Osteoblast (primary cell): ENCODE measurements at regions not wholly inside any gene's neighbourhood (a gene's known extent, or its start where the extent isn't known, plus 50 kb on each side); places are given as distances from the start of the nearest gene placed in this dataset.
"Not testable (repeated sequence)": the region's sequence is repeated elsewhere in the genome, so short reads cannot be mapped to it uniquely, and the experiment has no call there.

ENCODE experiments used
- DNase-seq: peaks from one replicate; pipeline ENCODE4 v3.0.0; 2011; ENCODE audit warnings: low spot score, mixed read lengths; ENCODE audit not compliant: insufficient read length; ENCODE audit errors: missing footprints
- H2AFZ ChIP-seq: 2 replicates; pipeline ENCODE4 v1.6.0; 2011; ENCODE audit warnings: mild to moderate bottlenecking, low read length
- H3K27ac ChIP-seq: 2 replicates; pipeline ENCODE4 v1.5.1; 2011; ENCODE audit warnings: mild to moderate bottlenecking, low read depth, low read length, moderate library complexity
- H3K27me3 ChIP-seq: 2 replicates; pipeline ENCODE4 v1.6.0; 2012; ENCODE audit warnings: mild to moderate bottlenecking, control low read depth, inconsistent platforms, low read length, moderate library complexity; ENCODE audit not compliant: insufficient read depth
- H3K36me3 ChIP-seq: 2 replicates; pipeline ENCODE4 v1.5.1; 2011; ENCODE audit warnings: mild to moderate bottlenecking, low read length, control low read depth, moderate library complexity; ENCODE audit not compliant: insufficient read depth
- H3K4me1 ChIP-seq: 2 replicates; pipeline ENCODE4 v1.5.1; 2011; ENCODE audit warnings: mild to moderate bottlenecking, low read length, control low read depth, moderate library complexity; ENCODE audit not compliant: insufficient read depth
- H3K4me2 ChIP-seq: 2 replicates; pipeline ENCODE4 v1.6.0; 2011; ENCODE audit warnings: mild to moderate bottlenecking, low read length; ENCODE audit not compliant: insufficient read depth
- H3K4me3 ChIP-seq: fragments of 200-600 bp; sonication (generic); 3 replicates; pipeline ENCODE4 v1.5.1; 2012; ENCODE audit warnings: mild to moderate bottlenecking, low read length, inconsistent platforms; ENCODE audit not compliant: insufficient read depth
- H3K79me2 ChIP-seq: 2 replicates; pipeline ENCODE4 v1.6.0; 2012; ENCODE audit warnings: mild to moderate bottlenecking, low read length, control low read depth, inconsistent platforms; ENCODE audit not compliant: insufficient read depth
- H3K9me3 ChIP-seq: 2 replicates; pipeline ENCODE4 v1.5.1; 2011; ENCODE audit warnings: low read depth, low read length, control low read depth
- H4K20me1 ChIP-seq: 2 replicates; pipeline ENCODE4 v1.6.0; 2012; ENCODE audit warnings: mild to moderate bottlenecking, low read length, control low read depth; ENCODE audit not compliant: insufficient read depth
- TF ChIP-seq, protein P1 (sequence below): IDR thresholded peaks from 2 replicates; pipeline ENCODE4 v1.5.1; 2011; ENCODE audit warnings: mild to moderate bottlenecking, low read depth, low read length, moderate library complexity; ENCODE audit errors: extremely low read depth

DNA sequence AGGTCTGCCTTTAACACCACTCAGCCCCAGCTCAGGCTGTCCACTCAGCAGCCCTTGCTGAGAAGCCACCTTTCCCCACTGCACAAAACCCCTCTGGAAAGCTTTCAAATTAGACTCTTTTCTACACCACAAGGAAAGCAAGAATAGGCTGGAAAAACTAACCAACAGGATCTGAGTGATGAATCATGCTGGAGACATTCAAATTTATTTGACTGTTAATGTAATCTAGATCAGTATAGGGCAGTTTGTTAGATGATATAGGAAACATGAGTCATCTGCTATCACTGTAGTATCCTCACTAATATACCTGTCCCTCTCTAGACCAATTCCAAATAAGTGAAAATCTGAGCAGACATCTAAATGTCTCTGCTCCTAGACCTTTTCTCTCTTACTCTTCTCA lies 127.8 kb upstream of the PAM start:
- H3K36me3 ChIP-seq, result no peaks in the 10 kb centered on the region
- TF ChIP-seq, protein P1, sequence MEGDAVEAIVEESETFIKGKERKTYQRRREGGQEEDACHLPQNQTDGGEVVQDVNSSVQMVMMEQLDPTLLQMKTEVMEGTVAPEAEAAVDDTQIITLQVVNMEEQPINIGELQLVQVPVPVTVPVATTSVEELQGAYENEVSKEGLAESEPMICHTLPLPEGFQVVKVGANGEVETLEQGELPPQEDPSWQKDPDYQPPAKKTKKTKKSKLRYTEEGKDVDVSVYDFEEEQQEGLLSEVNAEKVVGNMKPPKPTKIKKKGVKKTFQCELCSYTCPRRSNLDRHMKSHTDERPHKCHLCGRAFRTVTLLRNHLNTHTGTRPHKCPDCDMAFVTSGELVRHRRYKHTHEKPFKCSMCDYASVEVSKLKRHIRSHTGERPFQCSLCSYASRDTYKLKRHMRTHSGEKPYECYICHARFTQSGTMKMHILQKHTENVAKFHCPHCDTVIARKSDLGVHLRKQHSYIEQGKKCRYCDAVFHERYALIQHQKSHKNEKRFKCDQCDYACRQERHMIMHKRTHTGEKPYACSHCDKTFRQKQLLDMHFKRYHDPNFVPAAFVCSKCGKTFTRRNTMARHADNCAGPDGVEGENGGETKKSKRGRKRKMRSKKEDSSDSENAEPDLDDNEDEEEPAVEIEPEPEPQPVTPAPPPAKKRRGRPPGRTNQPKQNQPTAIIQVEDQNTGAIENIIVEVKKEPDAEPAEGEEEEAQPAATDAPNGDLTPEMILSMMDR, result no peak
- H3K27ac ChIP-seq, result peak overlapping the region; percentile 76
- peak overlapping the region; percentile 17 for H3K4me2 ChIP-seq
- peak; percentile 21 for DNase-seq
- no peaks in the 10 kb centered on the region for H3K79me2 ChIP-seq
- H3K4me1 ChIP-seq, result peaks cover 24% of the 10 kb centered on the region
- no peaks in the 10 kb centered on the region for H4K20me1 ChIP-seq
- no peaks in the 10 kb centered on the region for H3K27me3 ChIP-seq
- H2AFZ ChIP-seq, result no peak overlapping the region
- H3K4me3 ChIP-seq, result no peak overlapping the region
- no peaks in the 10 kb centered on the region for H3K9me3 ChIP-seq

DNA sequence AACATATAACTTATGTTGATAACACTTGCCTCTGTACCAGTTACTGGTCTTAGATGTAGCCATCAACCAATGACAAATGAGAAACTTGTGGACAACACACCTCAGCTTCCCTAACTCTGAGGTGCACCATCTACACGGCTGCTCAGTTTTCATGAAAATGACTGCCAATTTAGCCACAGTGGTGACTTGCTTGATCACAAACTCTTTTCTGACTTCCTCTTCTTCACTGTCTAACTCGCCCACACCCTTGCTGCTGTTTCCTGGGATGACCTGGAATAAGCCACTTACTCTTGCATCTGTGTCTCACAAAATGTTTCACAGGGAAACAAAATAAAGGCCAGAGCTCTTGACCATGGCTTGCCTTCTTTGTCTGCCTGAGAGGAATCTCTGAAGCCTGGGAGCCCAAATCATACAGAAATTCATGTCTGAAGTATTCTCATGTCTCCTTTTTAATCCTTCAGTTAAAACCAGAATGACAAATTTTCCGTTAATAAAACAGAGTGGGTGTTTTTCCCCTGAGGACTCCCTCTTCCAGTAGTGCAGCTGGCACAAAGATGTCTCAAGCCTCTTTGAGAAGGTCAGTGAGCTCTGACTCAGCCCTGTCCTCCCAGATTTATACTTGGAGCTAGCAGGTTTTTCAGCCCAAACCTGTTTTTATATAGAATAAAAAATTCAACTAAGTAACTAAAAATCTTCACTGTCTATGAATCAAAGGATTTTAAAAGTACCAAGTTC lies 126.5 kb upstream of the PAM start:
- DNase-seq, result peak; percentile 64

DNA sequence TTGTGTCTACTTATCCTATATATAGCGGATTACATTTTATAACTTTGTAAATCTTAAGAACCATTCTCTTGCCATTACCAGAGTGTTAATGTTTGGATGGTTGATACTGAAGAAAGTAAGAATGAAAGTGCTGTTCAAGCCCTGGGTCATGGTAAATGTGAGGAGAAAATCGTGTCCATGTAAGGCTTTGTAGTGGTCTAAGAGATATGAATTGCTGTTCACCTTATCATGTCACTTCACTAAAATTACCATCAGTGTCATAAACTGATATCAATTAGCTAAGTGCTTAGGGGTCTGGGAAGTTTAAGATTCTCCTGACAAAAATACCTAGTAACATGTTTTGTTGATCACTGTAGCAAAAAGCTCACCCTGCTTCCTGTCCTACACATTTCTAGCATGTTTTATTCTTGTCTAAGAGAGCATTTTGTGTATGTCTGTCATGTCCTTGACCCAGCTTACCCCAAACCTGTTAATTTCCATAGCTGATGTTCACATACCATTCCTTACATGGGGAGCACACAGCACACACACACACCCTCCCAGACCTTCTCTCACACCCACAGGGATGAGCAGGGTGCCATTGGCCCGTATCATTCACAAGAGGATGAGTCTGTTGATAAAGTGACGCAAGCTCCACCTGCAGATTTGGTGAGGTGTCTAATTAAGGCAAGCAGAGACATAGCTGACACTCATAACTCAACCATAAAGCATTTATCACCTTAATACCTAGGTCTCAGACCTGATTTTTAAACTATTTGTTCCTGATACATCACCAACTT lies 125.1 kb upstream of the PAM start:
- no peak for DNase-seq
- H3K36me3 ChIP-seq, result no peaks in the 10 kb centered on the region
- peaks cover 24% of the 10 kb centered on the region for H3K4me1 ChIP-seq
- H3K4me2 ChIP-seq, result no peak overlapping the region
- no peaks in the 10 kb centered on the region for H3K79me2 ChIP-seq
- H3K27ac ChIP-seq, result no peak overlapping the region
- no peaks in the 10 kb centered on the region for H3K9me3 ChIP-seq
- H4K20me1 ChIP-seq, result no peaks in the 10 kb centered on the region
- H3K27me3 ChIP-seq, result no peaks in the 10 kb centered on the region
- H3K4me3 ChIP-seq, result no peak overlapping the region
- TF ChIP-seq, protein P1, result no peak
- H2AFZ ChIP-seq, result peak overlapping the region; percentile 50

More for the DNA sequence above, 126.5 kb upstream of the PAM start:
- TF ChIP-seq, protein P1, result no peak
- peaks cover 24% of the 10 kb centered on the region for H3K4me1 ChIP-seq
- H3K9me3 ChIP-seq, result no peaks in the 10 kb centered on the region
- peak overlapping the region; percentile 76 for H3K27ac ChIP-seq
- no peaks in the 10 kb centered on the region for H3K36me3 ChIP-seq
- H3K4me2 ChIP-seq, result peak overlapping the region; percentile 59
- no peaks in the 10 kb centered on the region for H3K79me2 ChIP-seq
- H2AFZ ChIP-seq, result peak overlapping the region; percentile 42
- no peaks in the 10 kb centered on the region for H4K20me1 ChIP-seq
- no peaks in the 10 kb centered on the region for H3K27me3 ChIP-seq
- no peak overlapping the region for H3K4me3 ChIP-seq

DNA sequence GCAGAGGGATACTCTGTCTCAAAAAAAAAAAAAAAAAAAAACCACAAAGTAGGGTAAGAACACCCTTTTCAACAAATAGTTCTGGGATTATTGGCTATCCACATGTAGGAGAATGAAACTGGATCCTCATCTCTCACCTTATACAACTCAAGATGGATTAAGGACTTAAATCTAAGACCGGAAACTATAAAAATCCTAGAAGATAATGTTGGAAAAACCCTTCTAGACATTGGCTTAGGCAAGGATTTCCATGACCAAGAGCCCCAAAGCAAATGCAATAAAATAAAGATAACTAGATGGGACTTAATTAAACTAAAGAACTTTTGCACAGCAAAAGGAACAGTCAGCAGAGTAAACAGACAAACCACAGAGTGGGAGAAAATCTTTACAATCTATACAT lies 119.7 kb upstream of the PAM start:
- H3K27me3 ChIP-seq, H3K9me3 ChIP-seq: not testable (repeated sequence)

More for the DNA sequence above, 119.7 kb upstream of the PAM start:
- H4K20me1 ChIP-seq, H3K79me2 ChIP-seq, DNase-seq, H3K4me3 ChIP-seq, H3K27ac ChIP-seq, H3K4me2 ChIP-seq, H2AFZ ChIP-seq, H3K36me3 ChIP-seq: not testable (repeated sequence)
- peaks cover 14% of the 10 kb centered on the region for H3K4me1 ChIP-seq
